Body of pancreas (tissue), 4 donors: ENCODE measurements at regions not wholly inside any gene's neighbourhood (a gene's known extent, or its start where the extent isn't known, plus 50 kb on each side); places are given as distances from the start of the nearest gene placed in this dataset.

Experiments used
- ATAC-seq: fragments of 150-250 bp; one replicate; pipeline ENCODE4 v1.9.1; 2016
- DNase-seq, 4 donors: peaks; one replicate each; pipeline ENCODE4 v3.0.0-alpha.2; 2019
- H3K27ac ChIP-seq, 4 donors: fragments of 200-600 bp; sonication (generic); 1 replicate in 3 of 4; 2 replicates in 1 of 4; pipeline versions ENCODE4 v1.5.1 to v1.6.1; 2016 to 2019; ENCODE audit warnings: mild to moderate bottlenecking in 1 of 4, mixed read lengths in 1 of 4, moderate library complexity in 1 of 4
- H3K27me3 ChIP-seq, 2 donors: fragments of 200-600 bp; sonication (generic); one replicate each; pipeline ENCODE4 v1.6.0; 2016; ENCODE audit warnings: mild to moderate bottlenecking in 1 of 2
- H3K36me3 ChIP-seq, 2 donors: fragments of 200-600 bp; sonication (generic); replicated peaks in 1 of 2; 2 replicates each; pipeline ENCODE4 v1.5.1; 2016; ENCODE audit warnings: low read depth in 2 of 2; ENCODE audit not compliant: insufficient read depth in 1 of 2
- H3K4me1 ChIP-seq: fragments of 200-600 bp; sonication (generic); one replicate; pipeline ENCODE4 v1.6.0; 2016
- H3K4me3 ChIP-seq, 2 donors: fragments of 200-600 bp; sonication (generic); 1 replicate in 1 of 2; 2 replicates in 1 of 2; pipeline ENCODE4 v1.5.1; 2016 to 2019
- H3K9me3 ChIP-seq, 3 donors: fragments of 200-600 bp; sonication (generic); 1 replicate in 2 of 3; 2 replicates in 1 of 3; pipeline ENCODE4 v1.5.1; 2016
- CTCF ChIP-seq, 7 experiments: fragments of 450-650 bp in 4 of 7; fragments of 200-600 bp in 3 of 7; sonication (generic) in 3 of 7; IDR thresholded peaks; one replicate each; pipeline ENCODE4 v1.5.1; 2016 to 2019; ENCODE audit warnings: antibody characterized with exemption in 7 of 7
- POLR2A ChIP-seq, 3 donors: fragments of 450-650 bp; IDR thresholded peaks; one replicate each; pipeline ENCODE4 v1.6.1; 2016; ENCODE audit warnings: antibody characterized with exemption in 3 of 3, mild to moderate bottlenecking in 2 of 3
- WGBS, 2 donors: methylation state at CpG; one replicate each; pipeline ENCODE4 v1.1.5; 2017; 5-methylcytosine and 5-hydroxymethylcytosine counted together
- intact Hi-C: fragments of 100-400 bp; cut with DNase I; formaldehyde crosslinking; loops from one replicate; pipeline ENCODE4 v1.15.1; 2023

- H3K4me1 ChIP-seq, result peaks cover 17% of the 10 kb centered on the region
Observed at GRCh38 chr6:122124908-122125307, 274.5 kb upstream of the HSF2 start.

GRCh38 chr6:122126894-122127293 lies 272.6 kb upstream of the HSF2 start:
- intact Hi-C loops, result no loop called here
- no peak for DNase-seq
- Histone ChIP-seq H3K4me3 (no peak overlapping the region), H3K27ac (no peak overlapping the region), H3K9me3 (no peaks in the 10 kb centered on the region), H3K36me3 (no peaks in the 10 kb centered on the region), H3K4me1 (peaks cover 14% of the 10 kb centered on the region), H3K27me3 (no peaks in the 10 kb centered on the region)
- no peak for TF ChIP-seq CTCF (IDR thresholded peaks at IDR 0.05)
- no peak for TF ChIP-seq POLR2A (IDR thresholded peaks at IDR 0.05)
- no peak for ATAC-seq
- WGBS, 2 donors, result 87 to 89% methylated on average over 3 of the region's 3 CpGs

More at GRCh38 chr6:122124908-122125307, 274.5 kb upstream of the HSF2 start:
- H3K27ac ChIP-seq, result no peak overlapping the region
- no peak for TF ChIP-seq POLR2A (IDR thresholded peaks at IDR 0.05)
- TF ChIP-seq CTCF (IDR thresholded peaks at IDR 0.05), result no peak
- no peak overlapping the region for H3K4me3 ChIP-seq
- no peak for DNase-seq
- intact Hi-C loops, result no loop called here
- no peaks in the 10 kb centered on the region for H3K9me3 ChIP-seq
- 84 to 86% methylated on average over 3 of the region's 3 CpGs for WGBS, 2 donors
- no peak for ATAC-seq
- H3K27me3 ChIP-seq, result no peaks in the 10 kb centered on the region
- no peaks in the 10 kb centered on the region for H3K36me3 ChIP-seq

- no peak overlapping the region for H3K4me3 ChIP-seq
- no peaks in the 10 kb centered on the region for H3K4me1 ChIP-seq
- no peaks in the 10 kb centered on the region for H3K36me3 ChIP-seq
- 69 to 72% methylated on average over 1 of the region's 1 CpG for WGBS, 2 donors
- ATAC-seq (no peak), DNase-seq (no peak)
- intact Hi-C loops, result no loop called here
- TF ChIP-seq CTCF (IDR thresholded peaks at IDR 0.05), result no peak
- TF ChIP-seq POLR2A (IDR thresholded peaks at IDR 0.05), result no peak
- no peaks in the 10 kb centered on the region for H3K27me3 ChIP-seq
- H3K27ac ChIP-seq, result no peak overlapping the region
- no peaks in the 10 kb centered on the region for H3K9me3 ChIP-seq
Observed at GRCh38 chr6:122128445-122128844, 271.0 kb upstream of the HSF2 start.

GRCh38 chr6:122129313-122130025 lies 270.0 kb upstream of the HSF2 start:
- WGBS, 2 donors, result 89 to 94% methylated on average over 1 of the region's 1 CpG
- no peaks in the 10 kb centered on the region for H3K36me3 ChIP-seq
- no peak overlapping the region for H3K4me3 ChIP-seq
- ATAC-seq (no peak), DNase-seq (no peak)
- no peaks in the 10 kb centered on the region for H3K27me3 ChIP-seq
- no peaks in the 10 kb centered on the region for H3K4me1 ChIP-seq
- no peaks in the 10 kb centered on the region for H3K9me3 ChIP-seq
- intact Hi-C loops, result no loop called here
- no peak overlapping the region for H3K27ac ChIP-seq
- TF ChIP-seq POLR2A (IDR thresholded peaks at IDR 0.05) (no peak), CTCF (IDR thresholded peaks at IDR 0.05) (no peak)

GRCh38 chr6:122130026-122130348 lies 269.5 kb upstream of the HSF2 start:
- intact Hi-C loops, result no loop called here
- Histone ChIP-seq H3K9me3 (no peaks in the 10 kb centered on the region), H3K36me3 (no peaks in the 10 kb centered on the region), H3K4me3 (no peak overlapping the region), H3K27me3 (no peaks in the 10 kb centered on the region), H3K27ac (no peak overlapping the region), H3K4me1 (no peaks in the 10 kb centered on the region)
- no peak for DNase-seq
- TF ChIP-seq CTCF (IDR thresholded peaks at IDR 0.05) (no peak), POLR2A (IDR thresholded peaks at IDR 0.05) (no peak)
- no peak for ATAC-seq
- 66 to 67% methylated on average over 3 of the region's 3 CpGs for WGBS, 2 donors
